ENCODE measurements at regions not wholly inside any gene's neighbourhood (a gene's known extent, or its start where the extent isn't known, plus 50 kb on each side); places are given as distances from the start of the nearest gene placed in this dataset.
A peak's percentile ranks its signal among the peaks of the same experiment; 100 is the strongest.

- peak; percentile 38 for DNase-seq (ENCODE audit: low read depth)
- TF ChIP-seq, protein P1, sequence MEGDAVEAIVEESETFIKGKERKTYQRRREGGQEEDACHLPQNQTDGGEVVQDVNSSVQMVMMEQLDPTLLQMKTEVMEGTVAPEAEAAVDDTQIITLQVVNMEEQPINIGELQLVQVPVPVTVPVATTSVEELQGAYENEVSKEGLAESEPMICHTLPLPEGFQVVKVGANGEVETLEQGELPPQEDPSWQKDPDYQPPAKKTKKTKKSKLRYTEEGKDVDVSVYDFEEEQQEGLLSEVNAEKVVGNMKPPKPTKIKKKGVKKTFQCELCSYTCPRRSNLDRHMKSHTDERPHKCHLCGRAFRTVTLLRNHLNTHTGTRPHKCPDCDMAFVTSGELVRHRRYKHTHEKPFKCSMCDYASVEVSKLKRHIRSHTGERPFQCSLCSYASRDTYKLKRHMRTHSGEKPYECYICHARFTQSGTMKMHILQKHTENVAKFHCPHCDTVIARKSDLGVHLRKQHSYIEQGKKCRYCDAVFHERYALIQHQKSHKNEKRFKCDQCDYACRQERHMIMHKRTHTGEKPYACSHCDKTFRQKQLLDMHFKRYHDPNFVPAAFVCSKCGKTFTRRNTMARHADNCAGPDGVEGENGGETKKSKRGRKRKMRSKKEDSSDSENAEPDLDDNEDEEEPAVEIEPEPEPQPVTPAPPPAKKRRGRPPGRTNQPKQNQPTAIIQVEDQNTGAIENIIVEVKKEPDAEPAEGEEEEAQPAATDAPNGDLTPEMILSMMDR (conservative IDR thresholded peaks at IDR 0.05; ENCODE audit: control insufficient read depth, insufficient read depth, low read depth, low read length), result no peak
- no peak overlapping the region for H3K4me3 ChIP-seq (ENCODE audit: control insufficient read depth, low read depth, low read length)
Observed at GRCh38 chr16:65624666-65625065, 502.8 kb upstream of the CDH11 start.

- TF ChIP-seq, protein P1 (conservative IDR thresholded peaks at IDR 0.05; ENCODE audit: control insufficient read depth, insufficient read depth, low read depth, low read length), result no peak
- DNase-seq (ENCODE audit: low read depth), result no peak
- no peak overlapping the region for H3K4me3 ChIP-seq (ENCODE audit: control insufficient read depth, low read depth, low read length)
Observed at GRCh38 chr16:65624229-65624628, 502.4 kb upstream of the CDH11 start.

DNA sequence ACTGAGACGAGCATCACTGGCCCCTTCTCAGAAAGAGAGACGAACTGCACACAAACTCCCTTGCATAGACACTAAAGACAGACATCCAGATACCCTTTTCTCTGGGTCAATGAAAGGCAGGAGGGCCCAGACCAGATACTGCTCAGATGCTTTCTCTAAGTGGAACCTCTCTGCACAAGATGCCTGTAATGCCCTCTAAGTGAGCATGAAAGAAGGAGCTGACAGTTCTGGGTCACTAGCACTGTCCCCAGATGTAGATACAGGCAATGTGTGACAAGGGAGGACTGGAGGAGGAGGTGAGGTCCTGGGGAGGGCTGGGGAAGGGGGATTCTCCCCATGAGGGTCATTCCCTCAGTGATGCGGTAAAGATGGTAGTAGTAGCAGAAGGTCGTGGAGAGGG lies 501.0 kb upstream of the CDH11 start:
- TF ChIP-seq, protein P1 (conservative IDR thresholded peaks at IDR 0.05; ENCODE audit: control insufficient read depth, insufficient read depth, low read depth, low read length), result no peak
- DNase-seq (ENCODE audit: low read depth), result no peak
- no peak overlapping the region for H3K4me3 ChIP-seq (ENCODE audit: control insufficient read depth, low read depth, low read length)

GRCh38 chr16:65622151-65622550 lies 500.3 kb upstream of the CDH11 start:
- TF ChIP-seq, protein P1 (conservative IDR thresholded peaks at IDR 0.05; ENCODE audit: control insufficient read depth, insufficient read depth, low read depth, low read length), result no peak
- DNase-seq (ENCODE audit: low read depth), result no peak
- no peak overlapping the region for H3K4me3 ChIP-seq (ENCODE audit: control insufficient read depth, low read depth, low read length)

DNA sequence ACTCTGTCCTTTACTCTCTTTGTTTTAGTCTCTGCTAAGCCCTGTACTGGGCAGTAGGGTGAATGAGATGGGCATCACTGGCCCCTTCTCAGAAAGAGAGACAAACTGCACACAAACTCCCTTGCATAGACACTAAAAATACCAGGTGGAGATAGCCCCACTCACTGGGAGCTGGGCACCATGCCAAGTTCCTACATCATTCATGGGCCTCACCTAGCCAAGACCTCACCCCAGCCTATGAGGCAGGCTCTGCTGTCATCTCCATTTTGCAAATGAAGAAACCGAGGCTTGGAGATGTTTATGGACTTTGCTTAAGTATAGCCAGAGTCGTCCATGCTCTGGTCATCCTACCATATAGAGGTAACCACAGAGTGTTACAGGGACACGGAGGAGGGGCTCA lies 499.8 kb upstream of the CDH11 start:
- no peak for DNase-seq (ENCODE audit: low read depth)
- H3K4me3 ChIP-seq (ENCODE audit: control insufficient read depth, low read depth, low read length), result no peak overlapping the region
- TF ChIP-seq, protein P1 (conservative IDR thresholded peaks at IDR 0.05; ENCODE audit: control insufficient read depth, insufficient read depth, low read depth, low read length), result no peak

DNA sequence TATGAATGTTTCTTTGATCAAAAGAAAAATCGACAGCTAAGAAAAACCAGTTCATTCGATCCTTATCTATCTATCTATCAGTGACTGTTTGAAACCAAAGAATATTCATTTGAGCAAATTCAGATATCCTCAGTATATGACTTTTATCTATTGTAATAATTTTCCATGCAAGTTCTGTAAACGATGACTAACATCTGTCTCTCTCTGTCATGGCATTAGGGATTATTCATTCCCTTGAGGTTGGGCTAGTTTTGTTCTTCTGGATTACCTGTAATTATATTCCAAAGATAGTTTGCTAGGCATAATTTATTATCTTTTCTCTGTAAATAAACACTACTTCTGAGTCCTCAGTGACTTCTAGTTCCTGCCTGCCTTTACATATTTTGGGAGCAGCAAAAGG lies 497.7 kb upstream of the CDH11 start:
- no peak overlapping the region for H3K4me3 ChIP-seq (ENCODE audit: control insufficient read depth, low read depth, low read length)
- TF ChIP-seq, protein P1 (conservative IDR thresholded peaks at IDR 0.05; ENCODE audit: control insufficient read depth, insufficient read depth, low read depth, low read length), result no peak
- no peak for DNase-seq (ENCODE audit: low read depth)

- TF ChIP-seq, protein P1 (conservative IDR thresholded peaks at IDR 0.05; ENCODE audit: control insufficient read depth, insufficient read depth, low read depth, low read length), result no peak
- DNase-seq (ENCODE audit: low read depth), result no peak
- no peak overlapping the region for H3K4me3 ChIP-seq (ENCODE audit: control insufficient read depth, low read depth, low read length)
Observed at GRCh38 chr16:65618931-65619330, 497.1 kb upstream of the CDH11 start.

All from fibroblast of mammary gland (primary cell).